Activated CD8-positive, alpha-beta T cell treated with anti-CD3 and anti-CD28 coated beads for 36 hours (primary cell): ENCODE measurements at regions not wholly inside any gene's neighbourhood (a gene's known extent, or its start where the extent isn't known, plus 50 kb on each side); places are given as distances from the start of the nearest gene placed in this dataset.

Experiments
- ATAC-seq: fragments of 200-7000 bp; cut with Tn5 transposase; one replicate; pipeline ENCODE4 v1.10.0; 2021; ENCODE audit warnings: mild to moderate bottlenecking, moderate library complexity
- CTCF ChIA-PET: fragments of 350-600 bp; sonication (Branson Sonifier 250); formaldehyde crosslinking; loops from one replicate; lab custom pipeline; 2021; ENCODE audit warnings: antibody characterized with exemption; lab: Charles Lee
- POLR2A ChIA-PET: fragments of 350-600 bp; sonication (Branson Sonifier 250); formaldehyde crosslinking; loops from one replicate; lab custom pipeline; 2021; ENCODE audit warnings: antibody characterized with exemption; lab: Charles Lee
- DNase-seq: peaks from one replicate; pipeline ENCODE4 v3.0.0-alpha.2; 2020
- H3K27ac Mint-ChIP-seq: one replicate; pipeline ENCODE4 v1.8.0; 2021; ENCODE audit warnings: mild to moderate bottlenecking, mixed read lengths
- H3K27me3 Mint-ChIP-seq: one replicate; pipeline ENCODE4 v1.8.0; 2021; ENCODE audit warnings: mixed read lengths
- H3K36me3 Mint-ChIP-seq: one replicate; pipeline ENCODE4 v1.8.0; 2021; ENCODE audit warnings: low read depth, mixed read lengths
- H3K4me1 Mint-ChIP-seq: one replicate; pipeline ENCODE4 v1.8.0; 2021; ENCODE audit warnings: low read depth, mixed read lengths
- H3K4me3 Mint-ChIP-seq: one replicate; pipeline ENCODE4 v1.8.0; 2021; ENCODE audit warnings: mild to moderate bottlenecking, moderate library complexity, mixed read lengths
- H3K9me3 Mint-ChIP-seq: one replicate; pipeline ENCODE4 v1.8.0; 2021; ENCODE audit warnings: mixed read lengths
- intact Hi-C: fragments of 100-400 bp; cut with micrococcal nuclease; formaldehyde crosslinking; loops from one replicate; pipeline ENCODE4 v1.10.0; 2022
- TF ChIP-seq, protein P1 (sequence below): fragments of 200-600 bp; IDR thresholded peaks from one replicate; pipeline ENCODE4 v1.8.0; 2022; ENCODE audit warnings: antibody characterized with exemption, mild to moderate bottlenecking

DNA sequence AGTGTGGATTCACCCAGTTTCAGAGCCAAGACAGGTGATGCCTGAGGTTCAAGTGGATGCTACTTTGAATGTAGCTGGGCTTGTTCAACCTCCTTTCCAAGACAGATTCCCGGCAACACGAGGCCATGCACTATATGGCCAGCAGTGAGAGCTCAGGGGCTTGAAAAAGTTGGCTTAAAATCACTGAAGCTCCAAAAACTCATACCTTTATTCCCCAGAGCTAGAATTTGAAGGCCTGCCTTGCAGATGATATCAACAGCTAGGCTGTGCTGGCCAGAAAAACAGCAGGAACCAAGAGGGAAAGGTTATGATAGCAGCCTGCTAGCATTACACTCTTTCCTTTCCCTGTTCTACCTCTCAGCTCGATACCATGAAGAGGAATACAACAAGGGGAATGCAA, 120.2 kb upstream of the DAB2 start:
- POLR2A ChIA-PET = no interaction called here
- intact Hi-C loops = loop anchor here (10.0 kb wide), 1 partner anchor 330 kb away; the partner anchor contains the start of gene FYB1
- ATAC-seq = no peak
- Mint-ChIP-seq H3K4me3 (no peak overlapping the region), H3K9me3 (no peaks in the 10 kb centered on the region), H3K27me3 (peaks cover 1% of the 10 kb centered on the region), H3K27ac (no peak overlapping the region), H3K36me3 (no peaks in the 10 kb centered on the region), H3K4me1 (no peaks in the 10 kb centered on the region)
- DNase-seq = no peak
- CTCF ChIA-PET = interaction anchor here (1.2 to 2.5 kb wide), 4 partner anchors 34 to 169 kb away, joined by 3 to 22 read pairs (median 4); no protein-coding TSS in a partner anchor
- TF ChIP-seq, protein P1, sequence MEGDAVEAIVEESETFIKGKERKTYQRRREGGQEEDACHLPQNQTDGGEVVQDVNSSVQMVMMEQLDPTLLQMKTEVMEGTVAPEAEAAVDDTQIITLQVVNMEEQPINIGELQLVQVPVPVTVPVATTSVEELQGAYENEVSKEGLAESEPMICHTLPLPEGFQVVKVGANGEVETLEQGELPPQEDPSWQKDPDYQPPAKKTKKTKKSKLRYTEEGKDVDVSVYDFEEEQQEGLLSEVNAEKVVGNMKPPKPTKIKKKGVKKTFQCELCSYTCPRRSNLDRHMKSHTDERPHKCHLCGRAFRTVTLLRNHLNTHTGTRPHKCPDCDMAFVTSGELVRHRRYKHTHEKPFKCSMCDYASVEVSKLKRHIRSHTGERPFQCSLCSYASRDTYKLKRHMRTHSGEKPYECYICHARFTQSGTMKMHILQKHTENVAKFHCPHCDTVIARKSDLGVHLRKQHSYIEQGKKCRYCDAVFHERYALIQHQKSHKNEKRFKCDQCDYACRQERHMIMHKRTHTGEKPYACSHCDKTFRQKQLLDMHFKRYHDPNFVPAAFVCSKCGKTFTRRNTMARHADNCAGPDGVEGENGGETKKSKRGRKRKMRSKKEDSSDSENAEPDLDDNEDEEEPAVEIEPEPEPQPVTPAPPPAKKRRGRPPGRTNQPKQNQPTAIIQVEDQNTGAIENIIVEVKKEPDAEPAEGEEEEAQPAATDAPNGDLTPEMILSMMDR = no peak

GRCh38 chr5:39543335-39543734, 118.6 kb upstream of the DAB2 start:
- DNase-seq = no peak
- peaks cover 3% of the 10 kb centered on the region for H3K27me3 Mint-ChIP-seq
- intact Hi-C loops = loop anchor here (10.0 kb wide), 1 partner anchor 329 kb away; the partner anchor contains the start of gene FYB1
- no peaks in the 10 kb centered on the region for H3K9me3 Mint-ChIP-seq
- H3K27ac Mint-ChIP-seq = no peak overlapping the region
- ChIA-PET POLR2A (no interaction called here), CTCF (interaction anchor here (1.5 to 2.3 kb wide), 3 partner anchors 148 to 325 kb away, joined by 3 to 17 read pairs (median 3); no protein-coding TSS in a partner anchor)
- no peak for ATAC-seq
- H3K36me3 Mint-ChIP-seq = no peaks in the 10 kb centered on the region
- no peaks in the 10 kb centered on the region for H3K4me1 Mint-ChIP-seq
- TF ChIP-seq, protein P1 = no peak
- H3K4me3 Mint-ChIP-seq = no peak overlapping the region

- intact Hi-C loops = loop anchor here (10.0 kb wide), 1 partner anchor 328 kb away; the partner anchor contains the start of gene FYB1
- CTCF ChIA-PET = interaction anchor here (1.5 to 2.3 kb wide), 3 partner anchors 148 to 325 kb away, joined by 3 to 17 read pairs (median 3); no protein-coding TSS in a partner anchor
- no peaks in the 10 kb centered on the region for H3K4me1 Mint-ChIP-seq
- peaks cover 6% of the 10 kb centered on the region for H3K27me3 Mint-ChIP-seq
- no peaks in the 10 kb centered on the region for H3K36me3 Mint-ChIP-seq
- no peak overlapping the region for H3K27ac Mint-ChIP-seq
- TF ChIP-seq, protein P1 = no peak
- POLR2A ChIA-PET = no interaction called here
- ATAC-seq (no peak), DNase-seq (no peak)
- no peaks in the 10 kb centered on the region for H3K9me3 Mint-ChIP-seq
- no peak overlapping the region for H3K4me3 Mint-ChIP-seq
Measured at GRCh38 chr5:39542511-39543285, 117.9 kb upstream of the DAB2 start.

DNA sequence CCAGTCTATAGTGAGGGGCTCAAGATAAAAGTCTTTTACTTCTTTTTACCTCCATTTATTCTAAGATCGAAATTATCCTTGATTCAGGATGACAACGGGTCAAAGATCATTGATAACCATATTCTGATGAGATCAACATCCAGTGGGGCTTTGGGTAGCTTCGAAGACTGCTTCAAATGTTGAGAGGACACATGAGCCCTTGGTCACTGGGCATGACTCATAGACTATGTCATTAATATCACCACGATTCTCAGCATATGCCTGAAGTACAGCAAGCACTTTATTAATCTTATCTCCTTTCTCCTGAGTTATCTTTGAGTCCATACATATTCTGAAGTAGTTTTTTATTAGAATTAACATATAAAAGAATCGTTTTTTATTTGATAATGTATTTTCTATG, 117.1 kb upstream of the DAB2 start:
- intact Hi-C loops = loop anchor here (10.0 kb wide), 1 partner anchor 327 kb away; the partner anchor contains the start of gene FYB1
- ATAC-seq (no peak), DNase-seq (no peak)
- no peaks in the 10 kb centered on the region for H3K4me1 Mint-ChIP-seq
- H3K27ac Mint-ChIP-seq = no peak overlapping the region
- ChIA-PET CTCF (interaction anchor here (2.3 kb wide), 1 partner anchor 166 kb away, joined by 17 read pairs; no protein-coding TSS in a partner anchor), POLR2A (interaction anchor here (0.6 kb wide), 1 partner anchor 254 kb away, joined by 3 read pairs; no protein-coding TSS in a partner anchor)
- peaks cover 9% of the 10 kb centered on the region for H3K27me3 Mint-ChIP-seq
- no peak overlapping the region for H3K4me3 Mint-ChIP-seq
- TF ChIP-seq, protein P1 = no peak
- H3K9me3 Mint-ChIP-seq = no peaks in the 10 kb centered on the region
- H3K36me3 Mint-ChIP-seq = no peaks in the 10 kb centered on the region

- Mint-ChIP-seq H3K36me3 (no peaks in the 10 kb centered on the region), H3K4me1 (no peaks in the 10 kb centered on the region), H3K27me3 (peaks cover 12% of the 10 kb centered on the region), H3K4me3 (no peak overlapping the region), H3K27ac (no peak overlapping the region), H3K9me3 (no peaks in the 10 kb centered on the region)
- intact Hi-C loops = no loop called here
- TF ChIP-seq, protein P1 = no peak
- ChIA-PET POLR2A (no interaction called here), CTCF (interaction anchor here (1.0 kb wide), 2 partner anchors 8 to 163 kb away, joined by 3 to 5 read pairs; no protein-coding TSS in a partner anchor)
- ATAC-seq = no peak
- no peak for DNase-seq
Measured at GRCh38 chr5:39539470-39539869, 114.7 kb upstream of the DAB2 start.
